WTC11 (cell line): ENCODE measurements at regions not wholly inside any gene's neighbourhood (a gene's known extent, or its start where the extent isn't known, plus 50 kb on each side); places are given as distances from the start of the nearest gene placed in this dataset.

ENCODE experiments used
- CTCF ChIP-seq: fragments of 200-600 bp; IDR thresholded peaks from 2 replicates; pipeline ENCODE4 v1.8.0; 2022; ENCODE audit warnings: antibody characterized with exemption
- ESRRA ChIP-seq: sonication (generic); formaldehyde crosslinking; IDR thresholded peaks from 2 replicates; pipeline ENCODE4 v1.8.1; 2022; ENCODE audit warnings: mild to moderate bottlenecking, missing genetic modification reagents, borderline replicate concordance
- TEAD4 ChIP-seq: sonication (generic); formaldehyde crosslinking; IDR thresholded peaks from 2 replicates; pipeline ENCODE4 v1.8.0; 2022; ENCODE audit warnings: mild to moderate bottlenecking, missing genetic modification reagents

DNA sequence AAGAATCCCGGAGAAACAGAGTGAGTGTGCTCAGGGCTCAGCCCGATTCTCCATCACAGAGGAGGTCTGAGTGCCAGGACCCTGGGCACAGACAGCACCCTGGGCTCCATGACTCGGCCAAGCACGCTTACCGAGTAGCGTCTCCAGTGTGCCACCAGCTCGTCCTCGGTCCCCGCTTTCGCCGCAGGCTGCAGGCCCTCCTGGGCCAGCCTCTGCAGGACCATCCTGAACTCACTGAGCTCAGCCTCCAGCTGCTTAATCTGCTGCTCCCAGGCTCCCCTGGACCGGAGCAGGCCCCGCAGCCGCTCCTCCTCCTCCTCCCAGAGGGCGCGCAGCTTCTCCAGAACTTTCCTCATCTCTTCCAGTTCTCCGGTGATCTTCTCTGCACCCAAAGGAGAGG, 61.2 kb downstream of the SYNE3 start:
- TF ChIP-seq ESRRA (CRISPR knock-in tag) = no peak
- no peak for TF ChIP-seq CTCF
- no peak for TF ChIP-seq TEAD4
